ENCODE measurements at regions not wholly inside any gene's neighbourhood (a gene's known extent, or its start where the extent isn't known, plus 50 kb on each side); places are given as distances from the start of the nearest gene placed in this dataset.

GRCh38 chr20:48329031-48329615, 498.7 kb downstream of the PREX1 start:
- TF ChIP-seq TCF12 (IDR thresholded peaks at IDR 0.05) (no peak), TCF12 (CRISPR knock-in tag; IDR thresholded peaks at IDR 0.05) (no peak), KLF16 (CRISPR knock-in tag; IDR thresholded peaks at IDR 0.05) (no peak), RERE (CRISPR knock-in tag; IDR thresholded peaks at IDR 0.05; ENCODE audit: low read depth) (no peak), MEIS1 (CRISPR knock-in tag; IDR thresholded peaks at IDR 0.05; ENCODE audit: borderline replicate concordance) (no peak), GABPB1 (CRISPR knock-in tag; IDR thresholded peaks at IDR 0.05) (no peak), POLR2A (IDR thresholded peaks at IDR 0.05; ENCODE audit: insufficient read depth in 1 of 2, low read depth in 2 of 2, low read length in 2 of 2) (no peak)
- TF ChIP-seq, protein P1, sequence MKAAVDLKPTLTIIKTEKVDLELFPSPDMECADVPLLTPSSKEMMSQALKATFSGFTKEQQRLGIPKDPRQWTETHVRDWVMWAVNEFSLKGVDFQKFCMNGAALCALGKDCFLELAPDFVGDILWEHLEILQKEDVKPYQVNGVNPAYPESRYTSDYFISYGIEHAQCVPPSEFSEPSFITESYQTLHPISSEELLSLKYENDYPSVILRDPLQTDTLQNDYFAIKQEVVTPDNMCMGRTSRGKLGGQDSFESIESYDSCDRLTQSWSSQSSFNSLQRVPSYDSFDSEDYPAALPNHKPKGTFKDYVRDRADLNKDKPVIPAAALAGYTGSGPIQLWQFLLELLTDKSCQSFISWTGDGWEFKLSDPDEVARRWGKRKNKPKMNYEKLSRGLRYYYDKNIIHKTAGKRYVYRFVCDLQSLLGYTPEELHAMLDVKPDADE (CRISPR knock-in tag; IDR thresholded peaks at IDR 0.05) = no peak
- TF ChIP-seq, protein P2, sequence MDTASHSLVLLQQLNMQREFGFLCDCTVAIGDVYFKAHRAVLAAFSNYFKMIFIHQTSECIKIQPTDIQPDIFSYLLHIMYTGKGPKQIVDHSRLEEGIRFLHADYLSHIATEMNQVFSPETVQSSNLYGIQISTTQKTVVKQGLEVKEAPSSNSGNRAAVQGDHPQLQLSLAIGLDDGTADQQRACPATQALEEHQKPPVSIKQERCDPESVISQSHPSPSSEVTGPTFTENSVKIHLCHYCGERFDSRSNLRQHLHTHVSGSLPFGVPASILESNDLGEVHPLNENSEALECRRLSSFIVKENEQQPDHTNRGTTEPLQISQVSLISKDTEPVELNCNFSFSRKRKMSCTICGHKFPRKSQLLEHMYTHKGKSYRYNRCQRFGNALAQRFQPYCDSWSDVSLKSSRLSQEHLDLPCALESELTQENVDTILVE (CRISPR knock-in tag; IDR thresholded peaks at IDR 0.05) = no peak
